ENCODE measurements at regions not wholly inside any gene's neighbourhood (a gene's known extent, or its start where the extent isn't known, plus 50 kb on each side); places are given as distances from the start of the nearest gene placed in this dataset.

GRCh38 chr2:187055463-187055862 lies 206.5 kb upstream of the ZSWIM2 start:
- Histone ChIP-seq H3K27ac (no peak overlapping the region), H3K4me1 (no peaks in the 10 kb centered on the region), H3K36me3 (no peaks in the 10 kb centered on the region), H3K4me3 (no peak overlapping the region), H3K27me3 (no peaks in the 10 kb centered on the region), H3K9me3 (peaks cover 0 to 16% of the 10 kb centered on the region in 2 donors)
- no peak for DNase-seq (ENCODE audit: low spot score in 2 of 2)
- no peak for TF ChIP-seq CTCF (IDR thresholded peaks at IDR 0.05)
- intact Hi-C loops (cut with DNase I): no loop called here

GRCh38 chr2:187054501-187055319 lies 205.7 kb upstream of the ZSWIM2 start:
- H3K36me3 ChIP-seq: no peaks in the 10 kb centered on the region
- H3K27me3 ChIP-seq: no peaks in the 10 kb centered on the region
- no peak overlapping the region for H3K27ac ChIP-seq
- intact Hi-C loops (cut with DNase I): no loop called here
- H3K9me3 ChIP-seq: peaks cover 0 to 18% of the 10 kb centered on the region in 2 donors
- H3K4me1 ChIP-seq: no peaks in the 10 kb centered on the region
- no peak for TF ChIP-seq CTCF (IDR thresholded peaks at IDR 0.05)
- no peak for DNase-seq (ENCODE audit: low spot score in 2 of 2)
- no peak overlapping the region for H3K4me3 ChIP-seq

GRCh38 chr2:187051350-187051749 lies 202.4 kb upstream of the ZSWIM2 start:
- H3K27me3 ChIP-seq: no peaks in the 10 kb centered on the region
- peaks cover 0 to 18% of the 10 kb centered on the region in 2 donors for H3K9me3 ChIP-seq
- no peak overlapping the region for H3K4me3 ChIP-seq
- no peak for TF ChIP-seq CTCF (IDR thresholded peaks at IDR 0.05)
- H3K27ac ChIP-seq: no peak overlapping the region
- DNase-seq (ENCODE audit: low spot score in 2 of 2): no peak
- H3K36me3 ChIP-seq: no peaks in the 10 kb centered on the region
- intact Hi-C loops (cut with DNase I): no loop called here
- H3K4me1 ChIP-seq: no peaks in the 10 kb centered on the region

- no peak for TF ChIP-seq CTCF (IDR thresholded peaks at IDR 0.05)
- Histone ChIP-seq H3K4me3 (no peak overlapping the region), H3K9me3 (peaks cover 0 to 18% of the 10 kb centered on the region in 2 donors), H3K27me3 (no peaks in the 10 kb centered on the region), H3K36me3 (no peaks in the 10 kb centered on the region), H3K4me1 (no peaks in the 10 kb centered on the region), H3K27ac (no peak overlapping the region)
- intact Hi-C loops (cut with DNase I): no loop called here
- DNase-seq (ENCODE audit: low spot score in 2 of 2): no peak
Observed at GRCh38 chr2:187050409-187050998, 201.5 kb upstream of the ZSWIM2 start.

GRCh38 chr2:187037310-187037709 lies 188.3 kb upstream of the ZSWIM2 start:
- no peak for DNase-seq (ENCODE audit: low spot score in 2 of 2)
- H3K36me3 ChIP-seq: no peaks in the 10 kb centered on the region
- H3K27me3 ChIP-seq: no peaks in the 10 kb centered on the region
- intact Hi-C loops (cut with DNase I): no loop called here
- H3K4me1 ChIP-seq: no peaks in the 10 kb centered on the region
- no peak overlapping the region for H3K27ac ChIP-seq
- no peak overlapping the region for H3K4me3 ChIP-seq
- no peak for TF ChIP-seq CTCF (IDR thresholded peaks at IDR 0.05)
- no peaks in the 10 kb centered on the region for H3K9me3 ChIP-seq
